HG02763 (cell line): ENCODE measurements at regions not wholly inside any gene's neighbourhood (a gene's known extent, or its start where the extent isn't known, plus 50 kb on each side); places are given as distances from the start of the nearest gene placed in this dataset.
"Not testable (repeated sequence)": the region's sequence is repeated elsewhere in the genome, so short reads cannot be mapped to it uniquely, and the experiment has no call there.

Experiments
- ATAC-seq: cut with Tn5 transposase; IDR thresholded peaks from one replicate; pipeline ENCODE4 v1.9.1; 2021; ENCODE audit warnings: mild to moderate bottlenecking, moderate library complexity; ENCODE audit not compliant: unreplicated experiment

- no peak for ATAC-seq
These were observed 112.2 kb upstream of the SULF2 start for GRCh38 chr20:47897461-47897860.

- ATAC-seq, result not testable (repeated sequence)
These were observed 107.4 kb upstream of the SULF2 start for GRCh38 chr20:47892681-47893080.

DNA sequence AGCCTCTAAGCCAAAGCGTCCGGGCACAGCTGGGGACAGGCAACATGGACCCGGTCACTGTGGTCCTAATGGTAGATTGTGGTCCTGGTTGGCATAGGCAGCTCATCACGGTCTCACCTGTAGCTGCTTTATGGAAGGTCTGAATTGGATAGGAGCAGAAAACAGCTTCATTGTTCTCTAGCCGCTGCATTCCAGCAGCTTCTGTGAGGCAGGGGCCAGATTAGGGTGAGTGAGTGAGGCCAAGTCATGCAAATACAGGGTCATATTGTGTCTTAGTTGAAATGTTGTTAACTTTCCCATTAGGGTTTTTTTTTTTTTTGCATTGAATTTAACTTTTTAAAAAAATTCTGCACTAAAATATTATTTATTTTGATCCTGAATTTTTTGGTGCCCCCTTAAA is 105.4 kb upstream of the SULF2 start:
- ATAC-seq, result not testable (repeated sequence)

- not testable (repeated sequence) for ATAC-seq
These were observed 104.5 kb upstream of the SULF2 start for GRCh38 chr20:47889751-47890150.

DNA sequence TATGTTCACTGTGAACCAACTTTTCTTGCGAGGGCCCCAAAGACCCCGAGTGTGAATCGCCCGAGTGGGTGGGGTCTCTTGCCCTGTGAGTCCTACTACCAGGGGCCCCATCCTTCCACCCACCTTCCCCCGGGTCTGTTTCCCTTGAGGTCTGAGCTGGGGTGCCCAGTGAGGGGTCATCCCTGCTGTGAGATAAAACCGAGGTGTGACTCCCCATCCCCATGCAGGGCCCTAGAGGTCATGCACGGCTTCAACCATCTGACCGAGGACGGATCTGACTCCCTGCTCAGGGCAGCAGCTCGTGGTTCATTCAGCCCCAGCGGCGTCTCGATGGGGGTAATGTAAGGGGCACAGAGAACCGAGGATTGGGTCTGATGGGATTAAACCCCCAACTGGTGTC is 103.1 kb upstream of the SULF2 start:
- ATAC-seq, result no peak

- no peak for ATAC-seq
These were observed 102.3 kb upstream of the SULF2 start for GRCh38 chr20:47887477-47888080.

DNA sequence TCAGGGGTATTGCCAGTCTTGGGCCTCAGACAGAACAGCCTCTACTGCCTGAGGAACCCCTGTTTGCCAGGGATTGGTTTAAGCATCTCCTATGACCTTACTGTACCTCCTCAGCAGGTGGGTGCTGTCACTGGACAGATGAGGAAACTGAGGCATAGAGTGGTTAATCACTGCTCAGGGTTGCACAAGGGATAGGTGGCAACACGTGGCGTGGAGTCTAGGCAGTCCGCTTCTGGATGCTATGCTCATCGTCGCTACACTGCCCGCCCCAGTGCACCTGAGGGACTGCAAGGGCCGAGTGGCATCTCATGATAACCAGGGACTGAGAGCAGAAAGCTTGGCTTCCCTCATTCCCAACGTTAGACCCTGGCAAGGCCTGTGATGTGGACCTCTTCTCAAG is 101.8 kb upstream of the SULF2 start:
- no peak for ATAC-seq

GRCh38 chr20:47886454-47887041 is 101.3 kb upstream of the SULF2 start:
- ATAC-seq, result no peak

- no peak for ATAC-seq
These were observed 100.7 kb upstream of the SULF2 start for GRCh38 chr20:47885909-47886453.

GRCh38 chr20:47883940-47884339 is 98.7 kb upstream of the SULF2 start:
- ATAC-seq, result not testable (repeated sequence)

GRCh38 chr20:47883186-47883585 is 97.9 kb upstream of the SULF2 start:
- no peak for ATAC-seq

- ATAC-seq, result no peak
These were observed 94.5 kb upstream of the SULF2 start for GRCh38 chr20:47879771-47880170.

GRCh38 chr20:47878601-47879027 is 93.3 kb upstream of the SULF2 start:
- no peak for ATAC-seq

GRCh38 chr20:47876311-47877088 is 91.2 kb upstream of the SULF2 start:
- ATAC-seq, result no peak

- no peak for ATAC-seq
These were observed 90.2 kb upstream of the SULF2 start for GRCh38 chr20:47875297-47876025.

- no peak for ATAC-seq
These were observed 87.1 kb upstream of the SULF2 start for GRCh38 chr20:47872341-47872740.

GRCh38 chr20:47870475-47870874 is 85.2 kb upstream of the SULF2 start:
- ATAC-seq, result no peak

GRCh38 chr20:47868744-47869143 is 83.5 kb upstream of the SULF2 start:
- ATAC-seq, result no peak

GRCh38 chr20:47868236-47868635 is 83.0 kb upstream of the SULF2 start:
- no peak for ATAC-seq

GRCh38 chr20:47867831-47868230 is 82.5 kb upstream of the SULF2 start:
- no peak for ATAC-seq

DNA sequence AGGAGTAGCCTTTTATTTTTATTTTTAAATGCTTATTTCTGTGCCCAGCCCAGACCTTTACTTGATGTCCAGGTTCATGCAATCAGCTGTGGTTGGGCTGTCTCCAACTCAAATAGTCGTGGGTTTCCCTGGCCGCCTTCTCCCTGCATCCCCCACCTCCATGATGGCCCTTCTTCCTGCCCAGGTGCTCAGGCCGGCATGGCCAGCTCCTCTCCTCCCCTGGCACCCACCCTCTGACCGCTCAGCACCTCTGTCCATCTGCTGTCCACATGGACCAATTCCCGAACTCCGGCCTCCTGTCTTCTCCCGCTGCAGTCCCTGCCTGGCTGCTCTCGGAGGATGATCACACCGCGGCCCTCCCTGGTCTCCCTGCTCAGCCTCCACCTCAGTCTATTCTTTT is 81.2 kb upstream of the SULF2 start:
- ATAC-seq, result no peak
